Ishikawa (cell line): ENCODE measurements at regions not wholly inside any gene's neighbourhood (a gene's known extent, or its start where the extent isn't known, plus 50 kb on each side); places are given as distances from the start of the nearest gene placed in this dataset.

Source experiments
- CEBPB ChIP-seq: IDR thresholded peaks from 2 replicates; pipeline ENCODE4 v1.6.1; 2012
- CREB1 ChIP-seq: IDR thresholded peaks from 2 replicates; pipeline ENCODE4 v1.6.1; 2012; ENCODE audit warnings: low read depth
- EGR1 ChIP-seq: IDR thresholded peaks from 2 replicates; pipeline ENCODE4 v1.6.1; 2012
- EP300 ChIP-seq: IDR thresholded peaks from 2 replicates; pipeline ENCODE4 v1.6.1; 2012; ENCODE audit warnings: borderline replicate concordance
- FOXM1 ChIP-seq: IDR thresholded peaks from 2 replicates; pipeline ENCODE4 v1.6.1; 2012; ENCODE audit warnings: low read depth, borderline replicate concordance
- MAX ChIP-seq: IDR thresholded peaks from 2 replicates; pipeline ENCODE4 v1.6.1; 2012
- NFIC ChIP-seq: IDR thresholded peaks from 2 replicates; pipeline ENCODE4 v1.6.1; 2012
- RAD21 ChIP-seq: IDR thresholded peaks from 2 replicates; pipeline ENCODE4 v1.6.1; 2012; ENCODE audit warnings: low read depth
- REST ChIP-seq: IDR thresholded peaks from 2 replicates; pipeline ENCODE4 v1.6.1; 2012; ENCODE audit warnings: low read depth, mild to moderate bottlenecking
- TAF1 ChIP-seq: IDR thresholded peaks from 2 replicates; pipeline ENCODE4 v1.6.1; 2012; ENCODE audit warnings: low read depth, mild to moderate bottlenecking
- TCF12 ChIP-seq: IDR thresholded peaks from 2 replicates; pipeline ENCODE4 v1.6.1; 2012; ENCODE audit warnings: low read depth
- TEAD4 ChIP-seq: IDR thresholded peaks from 2 replicates; pipeline ENCODE4 v1.6.1; 2012
- USF1 ChIP-seq: IDR thresholded peaks from 2 replicates; pipeline ENCODE4 v1.6.1; 2012
- YY1 ChIP-seq: IDR thresholded peaks from 2 replicates; pipeline ENCODE4 v1.6.1; 2012; ENCODE audit warnings: low read depth
- ZBTB7A ChIP-seq: IDR thresholded peaks from 2 replicates; pipeline ENCODE4 v1.6.1; 2012; ENCODE audit warnings: low read depth

- no peak for TF ChIP-seq ZBTB7A
These were observed 230.4 kb upstream of the ARPP21 start for GRCh38 chr3:35408882-35409281.

- TF ChIP-seq ZBTB7A = no peak
- no peak for TF ChIP-seq TAF1
- no peak for TF ChIP-seq CEBPB
- no peak for TF ChIP-seq EP300
- no peak for TF ChIP-seq CREB1
- no peak for TF ChIP-seq NFIC
- TF ChIP-seq TEAD4 = no peak
- TF ChIP-seq REST = no peak
- TF ChIP-seq TCF12 = no peak
- no peak for TF ChIP-seq USF1
- TF ChIP-seq FOXM1 = no peak
- TF ChIP-seq EGR1 = no peak
- TF ChIP-seq YY1 = no peak
- no peak for TF ChIP-seq RAD21
These were observed 229.3 kb upstream of the ARPP21 start for GRCh38 chr3:35409991-35410390.

- TF ChIP-seq TEAD4 (no peak), USF1 (no peak), MAX (no peak), RAD21 (no peak), REST (no peak), TAF1 (no peak), ZBTB7A (no peak), EP300 (no peak), NFIC (no peak), CREB1 (no peak), EGR1 (no peak), YY1 (no peak), TCF12 (no peak), CEBPB (no peak), FOXM1 (no peak)
These were observed 225.8 kb upstream of the ARPP21 start for GRCh38 chr3:35413483-35413882.

GRCh38 chr3:35417080-35417479, 222.2 kb upstream of the ARPP21 start:
- TF ChIP-seq FOXM1 = no peak
- no peak for TF ChIP-seq NFIC
- no peak for TF ChIP-seq YY1
- no peak for TF ChIP-seq RAD21
- TF ChIP-seq USF1 = no peak
- TF ChIP-seq ZBTB7A = no peak
- TF ChIP-seq EP300 = no peak
- TF ChIP-seq MAX = no peak
- no peak for TF ChIP-seq CEBPB
- TF ChIP-seq REST = no peak
- no peak for TF ChIP-seq TEAD4
- TF ChIP-seq EGR1 = no peak
- no peak for TF ChIP-seq TAF1
- TF ChIP-seq CREB1 = no peak
- TF ChIP-seq TCF12 = no peak
